KMS-11 (cell line): ENCODE measurements at regions not wholly inside any gene's neighbourhood (a gene's known extent, or its start where the extent isn't known, plus 50 kb on each side); places are given as distances from the start of the nearest gene placed in this dataset.

Experiments used
- H2AFZ ChIP-seq: fragments of 200-600 bp; sonication (generic); 2 replicates; pipeline ENCODE4 v1.6.1; 2016; ENCODE audit warnings: antibody characterized with exemption, mixed run types, low read depth
- H3K27ac ChIP-seq: fragments of 200-600 bp; sonication (generic); 2 replicates; pipeline ENCODE4 v1.6.1; 2016; ENCODE audit warnings: mild to moderate bottlenecking, mixed run types
- H3K27me3 ChIP-seq: fragments of 200-600 bp; sonication (generic); 2 replicates; pipeline ENCODE4 v1.6.1; 2017; ENCODE audit warnings: mild to moderate bottlenecking, low read depth, mixed run types, moderate library complexity; ENCODE audit not compliant: insufficient read depth
- H3K36me3 ChIP-seq: fragments of 200-600 bp; sonication (generic); 2 replicates; pipeline ENCODE4 v1.6.1; 2017; ENCODE audit warnings: mild to moderate bottlenecking, mixed run types; ENCODE audit not compliant: insufficient read depth
- H3K4me1 ChIP-seq: fragments of 200-600 bp; sonication (generic); 2 replicates; pipeline ENCODE4 v1.6.1; 2016; ENCODE audit warnings: mild to moderate bottlenecking, low read depth, mixed run types; ENCODE audit not compliant: poor library complexity, severe bottlenecking
- H3K4me2 ChIP-seq: fragments of 200-600 bp; sonication (generic); 2 replicates; pipeline ENCODE4 v1.7.0; 2016; ENCODE audit warnings: mild to moderate bottlenecking, mixed run types
- H3K4me3 ChIP-seq: fragments of 200-600 bp; sonication (generic); IDR thresholded peaks from 2 replicates; pipeline ENCODE4 v1.6.1; 2017; ENCODE audit warnings: low read depth, low read length, mixed read lengths; ENCODE audit not compliant: insufficient read depth
- H3K79me2 ChIP-seq: fragments of 200-600 bp; sonication (generic); 2 replicates; pipeline ENCODE4 v1.6.1; 2016; ENCODE audit warnings: low read depth, mixed run types; ENCODE audit not compliant: insufficient read depth
- H3K9ac ChIP-seq: fragments of 200-600 bp; sonication (generic); 2 replicates; pipeline ENCODE4 v1.6.1; 2016; ENCODE audit warnings: mild to moderate bottlenecking, mixed run types
- H4K20me1 ChIP-seq: fragments of 200-600 bp; sonication (generic); 2 replicates; pipeline ENCODE4 v1.6.1; 2016; ENCODE audit warnings: mild to moderate bottlenecking, mixed run types; ENCODE audit not compliant: insufficient read depth
- CTCF ChIP-seq: fragments of 200-600 bp; sonication (generic); conservative IDR thresholded peaks from 2 replicates; pipeline ENCODE4 v1.6.1; 2017; ENCODE audit warnings: low read depth, mild to moderate bottlenecking, antibody characterized with exemption, low read length, moderate library complexity, mixed read lengths

GRCh38 chr20:48411245-48411644 lies 416.6 kb downstream of the PREX1 start:
- Histone ChIP-seq H3K27me3 (peaks cover 13% of the 10 kb centered on the region; the same call in 1 of the 2 replicates), H3K79me2 (no peaks in the 10 kb centered on the region), H2AFZ (no peak overlapping the region), H3K27ac (no peak overlapping the region), H3K4me1 (no peaks in the 10 kb centered on the region), H3K4me2 (no peak overlapping the region), H3K9ac (no peak overlapping the region), H4K20me1 (no peaks in the 10 kb centered on the region), H3K4me3 (no peak overlapping the region), H3K36me3 (no peaks in the 10 kb centered on the region)
- no peak for TF ChIP-seq CTCF

- no peak for TF ChIP-seq CTCF
- no peak overlapping the region for H2AFZ ChIP-seq
- no peak overlapping the region for H3K4me2 ChIP-seq
- H3K27me3 ChIP-seq, result peaks cover 17% of the 10 kb centered on the region; the same call in 1 of the 2 replicates
- H3K4me1 ChIP-seq, result no peaks in the 10 kb centered on the region
- H3K4me3 ChIP-seq, result no peak overlapping the region
- H3K9ac ChIP-seq, result no peak overlapping the region
- H4K20me1 ChIP-seq, result no peaks in the 10 kb centered on the region
- no peaks in the 10 kb centered on the region for H3K36me3 ChIP-seq
- no peaks in the 10 kb centered on the region for H3K79me2 ChIP-seq
- H3K27ac ChIP-seq, result no peak overlapping the region
Measured at GRCh38 chr20:48409055-48409615, 418.7 kb downstream of the PREX1 start.

- Histone ChIP-seq H3K4me2 (no peak overlapping the region), H3K36me3 (no peaks in the 10 kb centered on the region), H3K4me1 (no peaks in the 10 kb centered on the region), H3K9ac (no peak overlapping the region), H4K20me1 (no peaks in the 10 kb centered on the region), H2AFZ (no peak overlapping the region), H3K79me2 (no peaks in the 10 kb centered on the region), H3K4me3 (no peak overlapping the region), H3K27me3 (peaks cover 28% of the 10 kb centered on the region), H3K27ac (no peak overlapping the region)
- TF ChIP-seq CTCF, result no peak
Measured at GRCh38 chr20:48407710-48408109, 420.1 kb downstream of the PREX1 start.

- H3K4me1 ChIP-seq, result no peaks in the 10 kb centered on the region
- peaks cover 34% of the 10 kb centered on the region for H3K27me3 ChIP-seq
- H3K79me2 ChIP-seq, result no peaks in the 10 kb centered on the region
- H3K36me3 ChIP-seq, result no peaks in the 10 kb centered on the region
- H3K9ac ChIP-seq, result no peak overlapping the region
- H2AFZ ChIP-seq, result no peak overlapping the region
- no peak overlapping the region for H3K4me3 ChIP-seq
- H4K20me1 ChIP-seq, result no peaks in the 10 kb centered on the region
- H3K4me2 ChIP-seq, result no peak overlapping the region
- TF ChIP-seq CTCF, result no peak
- no peak overlapping the region for H3K27ac ChIP-seq
Measured at GRCh38 chr20:48406912-48407340, 420.9 kb downstream of the PREX1 start.
